GM23338 (cell line): ENCODE measurements at regions not wholly inside any gene's neighbourhood (a gene's known extent, or its start where the extent isn't known, plus 50 kb on each side); places are given as distances from the start of the nearest gene placed in this dataset.

Experiments
- ATAC-seq: fragments of 200-7000 bp; cut with Tn5 transposase; 3 replicates; pipeline ENCODE4 v1.9.1; 2020
- DNase-seq: peaks from one replicate; pipeline ENCODE4 v3.0.0-alpha.2; 2015; ENCODE audit warnings: low spot score
- H2AFZ ChIP-seq: fragments of 200-600 bp; sonication (generic); 2 replicates; pipeline ENCODE4 v1.8.0; 2016; ENCODE audit warnings: antibody characterized with exemption, mild to moderate bottlenecking, moderate library complexity
- H3F3A ChIP-seq: fragments of 200-600 bp; sonication (generic); replicated peaks from 2 replicates; pipeline ENCODE4 v1.8.0; 2017; ENCODE audit warnings: antibody characterized with exemption, mixed run types, low read depth
- H3K27ac ChIP-seq: fragments of 200-600 bp; sonication (generic); 2 replicates; pipeline ENCODE4 v1.6.1; 2016; ENCODE audit warnings: low read depth
- H3K27me3 ChIP-seq: fragments of 200-600 bp; sonication (generic); 2 replicates; pipeline ENCODE4 v1.8.0; 2016; ENCODE audit warnings: mild to moderate bottlenecking, mixed run types, moderate library complexity; ENCODE audit not compliant: insufficient read depth
- H3K36me3 ChIP-seq: fragments of 200-600 bp; sonication (generic); 2 replicates; pipeline ENCODE4 v1.8.0; 2016; ENCODE audit warnings: mild to moderate bottlenecking; ENCODE audit not compliant: insufficient read depth
- H3K4me1 ChIP-seq: fragments of 200-600 bp; sonication (generic); 2 replicates; pipeline ENCODE4 v1.8.0; 2016; ENCODE audit warnings: mild to moderate bottlenecking, moderate library complexity; ENCODE audit not compliant: insufficient read depth
- H3K4me2 ChIP-seq: fragments of 200-600 bp; sonication (generic); 2 replicates; pipeline ENCODE4 v1.7.1; 2017; ENCODE audit warnings: mixed run types
- H3K4me3 ChIP-seq: fragments of 200-600 bp; sonication (generic); 2 replicates; pipeline ENCODE4 v1.6.1; 2016; ENCODE audit warnings: mixed run types
- H3K79me2 ChIP-seq: fragments of 200-600 bp; sonication (generic); replicated peaks from 2 replicates; pipeline ENCODE4 v1.8.0; 2017; ENCODE audit warnings: mild to moderate bottlenecking; ENCODE audit not compliant: insufficient read depth
- H3K9me2 ChIP-seq: fragments of 200-600 bp; sonication (generic); 2 replicates; pipeline ENCODE4 v1.8.0; 2017; ENCODE audit not compliant: insufficient read depth
- H4K20me1 ChIP-seq: fragments of 200-600 bp; sonication (generic); replicated peaks from 2 replicates; pipeline ENCODE4 v1.8.0; 2017; ENCODE audit warnings: mild to moderate bottlenecking; ENCODE audit not compliant: insufficient read depth
- H3K27ac Mint-ChIP-seq: 2 replicates; pipeline ENCODE4 v1.8.0; 2020; ENCODE audit warnings: inconsistent platforms, mild to moderate bottlenecking, moderate library complexity, mixed read lengths
- H3K27me3 Mint-ChIP-seq: 3 replicates; pipeline ENCODE4 v1.8.0; 2022; ENCODE audit warnings: low read depth, mild to moderate bottlenecking, moderate library complexity, mixed read lengths, inconsistent platforms; ENCODE audit not compliant: insufficient read depth, poor library complexity
- H3K36me3 Mint-ChIP-seq: 3 replicates; pipeline ENCODE4 v1.8.0; 2021; ENCODE audit warnings: low read depth, mild to moderate bottlenecking, inconsistent platforms, moderate library complexity, mixed read lengths
- H3K4me1 Mint-ChIP-seq: 3 replicates; pipeline ENCODE4 v1.8.0; 2020; ENCODE audit warnings: mild to moderate bottlenecking, inconsistent platforms, mixed read lengths
- H3K4me3 Mint-ChIP-seq: 3 replicates; pipeline ENCODE4 v1.8.0; 2021; ENCODE audit warnings: moderate library complexity, mild to moderate bottlenecking, inconsistent platforms, mixed read lengths
- H3K9me3 Mint-ChIP-seq: 3 replicates; pipeline ENCODE4 v1.8.0; 2020; ENCODE audit warnings: moderate library complexity, mild to moderate bottlenecking, inconsistent platforms, mixed read lengths
- CREB1 ChIP-seq: fragments of 250-450 bp; sonication (Bioruptor Pico); IDR thresholded peaks from 2 replicates; pipeline ENCODE4 v1.5.0; 2020; ENCODE audit warnings: low read depth, mild to moderate bottlenecking, moderate library complexity
- POLR2AphosphoS5 ChIP-seq: IDR thresholded peaks from 2 replicates; pipeline ENCODE4 v1.6.1; 2016; ENCODE audit warnings: antibody characterized with exemption, low read depth
- ZNF114 ChIP-seq: fragments of 250-450 bp; sonication (Bioruptor Pico); IDR thresholded peaks from 2 replicates; pipeline ENCODE4 v1.5.0; 2020; ENCODE audit warnings: mild to moderate bottlenecking, moderate library complexity
- ZNF331 ChIP-seq: fragments of 250-450 bp; sonication (Bioruptor Pico); IDR thresholded peaks from 2 replicates; pipeline ENCODE4 v1.5.0; 2020; ENCODE audit warnings: low read depth, mild to moderate bottlenecking, moderate library complexity
- TF ChIP-seq, protein P1 (sequence below): IDR thresholded peaks from one replicate; pipeline ENCODE4 v1.6.1; 2018; ENCODE audit warnings: antibody characterized with exemption; ENCODE audit not compliant: unreplicated experiment
- TF ChIP-seq, protein P2 (sequence below), 2 experiments: fragments of 200-600 bp in 1 of 2; sonication (generic) in 1 of 2; conservative IDR thresholded peaks; 2 replicates each; pipeline versions ENCODE4 v1.5.1 to v1.6.1; 2016 to 2017; ENCODE audit warnings: antibody characterized with exemption in 2 of 2, low read depth in 2 of 2, mild to moderate bottlenecking in 2 of 2, moderate library complexity in 1 of 2

DNA sequence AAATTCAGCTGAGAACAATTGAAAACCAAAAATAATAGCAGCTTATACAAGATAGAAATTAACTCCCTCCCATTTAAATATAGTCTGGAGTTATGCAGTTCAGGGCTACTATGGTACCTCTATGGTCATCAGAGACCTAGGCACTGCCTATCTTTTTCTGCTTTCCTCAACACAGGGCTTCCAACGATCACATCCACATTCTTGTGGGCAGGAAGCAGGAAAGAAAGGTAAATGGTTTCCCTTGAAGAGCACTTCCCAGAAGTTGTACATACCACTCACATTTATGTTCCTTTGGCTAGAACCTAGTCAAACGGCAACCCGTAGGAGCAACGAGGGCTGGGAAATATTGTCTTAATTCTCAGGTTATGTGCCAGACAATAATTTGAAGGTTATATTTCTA, 197.7 kb upstream of the PRICKLE2 start:
- ATAC-seq (no peak), DNase-seq (no peak)
- Histone ChIP-seq H2AFZ (no peak overlapping the region), H4K20me1 (no peaks in the 10 kb centered on the region), H3K4me3 (no peak overlapping the region), H3F3A (no peaks in the 10 kb centered on the region), H3K36me3 (no peaks in the 10 kb centered on the region), H3K27me3 (no peaks in the 10 kb centered on the region), H3K4me2 (no peak overlapping the region), H3K79me2 (no peaks in the 10 kb centered on the region), H3K4me1 (peaks cover 6% of the 10 kb centered on the region; the same call in 1 of the 2 replicates), H3K27ac (no peak overlapping the region), H3K9me2 (no peaks in the 10 kb centered on the region)
- no peaks in the 10 kb centered on the region for H3K27me3 Mint-ChIP-seq
- H3K36me3 Mint-ChIP-seq = no peaks in the 10 kb centered on the region
- peaks cover 9% of the 10 kb centered on the region for H3K4me1 Mint-ChIP-seq
- H3K9me3 Mint-ChIP-seq = no peaks in the 10 kb centered on the region
- no peak for TF ChIP-seq ZNF114 (CRISPR knock-in tag)
- TF ChIP-seq ZNF331 = no peak
- H3K4me3 Mint-ChIP-seq = no peak overlapping the region
- no peak overlapping the region for H3K27ac Mint-ChIP-seq

DNA sequence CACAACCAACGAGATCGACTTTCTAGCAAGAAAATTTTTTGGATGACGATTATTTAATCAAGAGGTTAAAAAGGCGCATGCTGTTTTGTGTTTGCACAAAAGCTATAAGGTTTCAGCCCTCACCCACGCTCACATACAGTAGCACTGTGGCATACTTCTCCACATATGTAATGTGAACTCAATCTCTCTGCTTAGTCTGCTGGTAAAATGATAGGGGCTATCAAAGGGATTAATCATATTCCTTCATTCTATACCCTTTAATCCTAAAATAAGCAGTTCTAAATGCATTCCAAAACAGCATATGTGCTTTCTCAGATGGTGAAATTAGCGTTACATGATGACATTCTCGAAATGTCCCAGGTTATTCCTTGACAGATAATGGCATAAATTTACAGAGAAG, 196.9 kb upstream of the PRICKLE2 start:
- Histone ChIP-seq H3K27ac (no peak overlapping the region), H3K4me3 (no peak overlapping the region), H3K4me1 (peaks cover 6% of the 10 kb centered on the region; the same call in 1 of the 2 replicates), H3K27me3 (no peaks in the 10 kb centered on the region), H4K20me1 (no peaks in the 10 kb centered on the region), H3K36me3 (no peaks in the 10 kb centered on the region), H3K4me2 (no peak overlapping the region), H3K79me2 (no peaks in the 10 kb centered on the region), H2AFZ (no peak overlapping the region), H3F3A (no peaks in the 10 kb centered on the region), H3K9me2 (no peaks in the 10 kb centered on the region)
- DNase-seq (no peak), ATAC-seq (no peak)
- Mint-ChIP-seq H3K9me3 (no peaks in the 10 kb centered on the region), H3K4me3 (no peak overlapping the region), H3K27ac (no peak overlapping the region), H3K36me3 (no peaks in the 10 kb centered on the region), H3K27me3 (no peaks in the 10 kb centered on the region), H3K4me1 (peaks cover 13% of the 10 kb centered on the region)
- TF ChIP-seq, protein P1, sequence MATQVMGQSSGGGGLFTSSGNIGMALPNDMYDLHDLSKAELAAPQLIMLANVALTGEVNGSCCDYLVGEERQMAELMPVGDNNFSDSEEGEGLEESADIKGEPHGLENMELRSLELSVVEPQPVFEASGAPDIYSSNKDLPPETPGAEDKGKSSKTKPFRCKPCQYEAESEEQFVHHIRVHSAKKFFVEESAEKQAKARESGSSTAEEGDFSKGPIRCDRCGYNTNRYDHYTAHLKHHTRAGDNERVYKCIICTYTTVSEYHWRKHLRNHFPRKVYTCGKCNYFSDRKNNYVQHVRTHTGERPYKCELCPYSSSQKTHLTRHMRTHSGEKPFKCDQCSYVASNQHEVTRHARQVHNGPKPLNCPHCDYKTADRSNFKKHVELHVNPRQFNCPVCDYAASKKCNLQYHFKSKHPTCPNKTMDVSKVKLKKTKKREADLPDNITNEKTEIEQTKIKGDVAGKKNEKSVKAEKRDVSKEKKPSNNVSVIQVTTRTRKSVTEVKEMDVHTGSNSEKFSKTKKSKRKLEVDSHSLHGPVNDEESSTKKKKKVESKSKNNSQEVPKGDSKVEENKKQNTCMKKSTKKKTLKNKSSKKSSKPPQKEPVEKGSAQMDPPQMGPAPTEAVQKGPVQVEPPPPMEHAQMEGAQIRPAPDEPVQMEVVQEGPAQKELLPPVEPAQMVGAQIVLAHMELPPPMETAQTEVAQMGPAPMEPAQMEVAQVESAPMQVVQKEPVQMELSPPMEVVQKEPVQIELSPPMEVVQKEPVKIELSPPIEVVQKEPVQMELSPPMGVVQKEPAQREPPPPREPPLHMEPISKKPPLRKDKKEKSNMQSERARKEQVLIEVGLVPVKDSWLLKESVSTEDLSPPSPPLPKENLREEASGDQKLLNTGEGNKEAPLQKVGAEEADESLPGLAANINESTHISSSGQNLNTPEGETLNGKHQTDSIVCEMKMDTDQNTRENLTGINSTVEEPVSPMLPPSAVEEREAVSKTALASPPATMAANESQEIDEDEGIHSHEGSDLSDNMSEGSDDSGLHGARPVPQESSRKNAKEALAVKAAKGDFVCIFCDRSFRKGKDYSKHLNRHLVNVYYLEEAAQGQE = no peak
- no peak for TF ChIP-seq CREB1 (CRISPR knock-in tag)
- TF ChIP-seq ZNF114 (CRISPR knock-in tag) = no peak
- TF ChIP-seq, protein P2, sequence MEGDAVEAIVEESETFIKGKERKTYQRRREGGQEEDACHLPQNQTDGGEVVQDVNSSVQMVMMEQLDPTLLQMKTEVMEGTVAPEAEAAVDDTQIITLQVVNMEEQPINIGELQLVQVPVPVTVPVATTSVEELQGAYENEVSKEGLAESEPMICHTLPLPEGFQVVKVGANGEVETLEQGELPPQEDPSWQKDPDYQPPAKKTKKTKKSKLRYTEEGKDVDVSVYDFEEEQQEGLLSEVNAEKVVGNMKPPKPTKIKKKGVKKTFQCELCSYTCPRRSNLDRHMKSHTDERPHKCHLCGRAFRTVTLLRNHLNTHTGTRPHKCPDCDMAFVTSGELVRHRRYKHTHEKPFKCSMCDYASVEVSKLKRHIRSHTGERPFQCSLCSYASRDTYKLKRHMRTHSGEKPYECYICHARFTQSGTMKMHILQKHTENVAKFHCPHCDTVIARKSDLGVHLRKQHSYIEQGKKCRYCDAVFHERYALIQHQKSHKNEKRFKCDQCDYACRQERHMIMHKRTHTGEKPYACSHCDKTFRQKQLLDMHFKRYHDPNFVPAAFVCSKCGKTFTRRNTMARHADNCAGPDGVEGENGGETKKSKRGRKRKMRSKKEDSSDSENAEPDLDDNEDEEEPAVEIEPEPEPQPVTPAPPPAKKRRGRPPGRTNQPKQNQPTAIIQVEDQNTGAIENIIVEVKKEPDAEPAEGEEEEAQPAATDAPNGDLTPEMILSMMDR (conservative IDR thresholded peaks at IDR 0.05; ENCODE audit: low read depth in 2 of 2) = no peak
- no peak for TF ChIP-seq POLR2AphosphoS5
